Activated CD4-positive, alpha-beta memory T cell treated with anti-CD3 and anti-CD28 coated beads, Interleukin-2, amount 10 ng/mL, durations not matched to agents 7 days and 5 days (primary cell): ENCODE measurements at regions not wholly inside any gene's neighbourhood (a gene's known extent, or its start where the extent isn't known, plus 50 kb on each side); places are given as distances from the start of the nearest gene placed in this dataset.

Experiments used
- CTCF ChIA-PET: fragments of 350-600 bp; sonication (Branson Sonifier 250); formaldehyde crosslinking; loops from one replicate; lab custom pipeline; 2021; ENCODE audit warnings: antibody characterized with exemption, inconsistent platforms; lab: Charles Lee
- POLR2A ChIA-PET: fragments of 350-600 bp; sonication (Branson Sonifier 250); formaldehyde crosslinking; loops from one replicate; lab custom pipeline; 2021; ENCODE audit warnings: antibody characterized with exemption; lab: Charles Lee
- DNase-seq: peaks from one replicate; pipeline ENCODE4 v3.0.0-alpha.2; 2020
- H3K27ac Mint-ChIP-seq: one replicate; pipeline ENCODE4 v1.8.0; 2021; ENCODE audit warnings: mild to moderate bottlenecking, mixed read lengths
- H3K27me3 Mint-ChIP-seq: one replicate; pipeline ENCODE4 v1.8.0; 2021; ENCODE audit warnings: mixed read lengths
- H3K36me3 Mint-ChIP-seq: one replicate; pipeline ENCODE4 v1.8.0; 2021; ENCODE audit warnings: low read depth, mixed read lengths
- H3K4me1 Mint-ChIP-seq: one replicate; pipeline ENCODE4 v1.8.0; 2021; ENCODE audit warnings: mixed read lengths
- H3K4me3 Mint-ChIP-seq: one replicate; pipeline ENCODE4 v1.8.0; 2021; ENCODE audit warnings: mild to moderate bottlenecking, mixed read lengths
- H3K9me3 Mint-ChIP-seq: one replicate; pipeline ENCODE4 v1.8.0; 2021; ENCODE audit warnings: mixed read lengths

GRCh38 chr1:192940658-192941057 is 118.5 kb downstream of the UCHL5 start:
- Mint-ChIP-seq H3K4me1 (peaks cover 18% of the 10 kb centered on the region), H3K4me3 (no peak overlapping the region), H3K27ac (no peak overlapping the region), H3K9me3 (no peaks in the 10 kb centered on the region), H3K36me3 (no peaks in the 10 kb centered on the region), H3K27me3 (peaks cover 1% of the 10 kb centered on the region)
- ChIA-PET POLR2A (no interaction called here), CTCF (no interaction called here)
- no peak for DNase-seq

DNA sequence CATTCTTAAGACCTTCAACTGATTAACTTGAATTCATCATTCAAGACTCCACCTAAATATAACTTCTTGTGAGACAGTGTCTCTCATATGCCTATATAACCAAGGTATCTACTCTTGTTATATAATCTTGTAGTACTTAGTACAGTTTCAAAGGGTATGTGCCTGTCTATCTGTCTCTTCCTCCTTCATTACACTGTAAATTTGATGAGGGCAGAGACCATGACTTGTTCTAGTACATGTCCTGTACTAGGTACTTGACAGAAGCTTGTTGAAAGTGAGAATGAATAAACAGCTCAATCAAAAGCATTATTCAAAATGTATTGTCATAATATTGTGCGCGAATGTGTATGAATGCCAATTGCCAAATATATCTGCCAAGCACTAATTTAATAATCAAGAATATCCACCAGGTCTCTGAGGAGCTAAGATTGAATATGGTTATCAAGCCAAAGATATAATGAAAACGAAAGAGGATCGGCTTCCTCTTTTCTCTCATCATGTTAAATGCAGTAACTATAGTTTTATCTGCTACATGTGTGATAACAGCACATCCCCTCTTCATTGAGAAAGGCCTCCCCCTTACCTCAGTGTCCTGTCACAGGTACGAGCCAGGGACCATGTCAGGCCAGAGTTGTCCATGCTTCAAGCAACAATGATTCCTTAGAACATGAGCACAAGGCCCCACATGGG is 117.3 kb downstream of the UCHL5 start:
- Mint-ChIP-seq H3K27me3 (peaks cover 1% of the 10 kb centered on the region), H3K9me3 (peaks cover 2% of the 10 kb centered on the region)
- POLR2A ChIA-PET, result no interaction called here

GRCh38 chr1:192943108-192943507 is 116.1 kb downstream of the UCHL5 start:
- H3K4me3 Mint-ChIP-seq, result no peak overlapping the region
- ChIA-PET CTCF (no interaction called here), POLR2A (no interaction called here)
- H3K36me3 Mint-ChIP-seq, result no peaks in the 10 kb centered on the region
- H3K4me1 Mint-ChIP-seq, result peaks cover 2% of the 10 kb centered on the region
- peaks cover 2% of the 10 kb centered on the region for H3K9me3 Mint-ChIP-seq
- no peak overlapping the region for H3K27ac Mint-ChIP-seq
- DNase-seq, result no peak
- peaks cover 1% of the 10 kb centered on the region for H3K27me3 Mint-ChIP-seq

More for the DNA sequence above, 117.3 kb downstream of the UCHL5 start:
- no peak overlapping the region for H3K4me3 Mint-ChIP-seq
- no peaks in the 10 kb centered on the region for H3K36me3 Mint-ChIP-seq
- H3K4me1 Mint-ChIP-seq, result peaks cover 6% of the 10 kb centered on the region
- H3K27ac Mint-ChIP-seq, result no peak overlapping the region
- CTCF ChIA-PET, result no interaction called here
- no peak for DNase-seq

DNA sequence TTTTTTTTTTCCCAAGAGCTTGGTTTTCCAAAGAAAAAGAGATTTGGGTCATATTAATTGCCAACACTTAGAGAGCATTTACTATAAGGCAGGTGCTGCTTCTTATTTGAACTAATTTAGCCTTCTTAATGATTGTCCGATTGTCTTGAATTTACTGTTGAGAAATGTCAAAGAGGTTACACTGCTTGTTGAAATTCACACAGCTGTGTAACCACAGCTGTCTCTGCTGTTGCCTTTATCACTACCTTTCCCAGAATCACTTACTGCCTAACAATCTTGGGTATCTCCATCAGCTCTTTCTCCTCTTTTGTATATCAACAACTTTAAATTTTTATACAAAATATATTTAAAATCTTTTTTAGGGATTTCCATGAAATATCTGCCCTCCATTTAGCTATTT is 115.6 kb downstream of the UCHL5 start:
- H3K27me3 Mint-ChIP-seq, result peaks cover 1% of the 10 kb centered on the region
- no peak for DNase-seq
- peaks cover 2% of the 10 kb centered on the region for H3K4me1 Mint-ChIP-seq
- ChIA-PET POLR2A (no interaction called here), CTCF (no interaction called here)
- peaks cover 2% of the 10 kb centered on the region for H3K9me3 Mint-ChIP-seq
- no peak overlapping the region for H3K27ac Mint-ChIP-seq
- H3K36me3 Mint-ChIP-seq, result no peaks in the 10 kb centered on the region
- H3K4me3 Mint-ChIP-seq, result no peak overlapping the region

DNA sequence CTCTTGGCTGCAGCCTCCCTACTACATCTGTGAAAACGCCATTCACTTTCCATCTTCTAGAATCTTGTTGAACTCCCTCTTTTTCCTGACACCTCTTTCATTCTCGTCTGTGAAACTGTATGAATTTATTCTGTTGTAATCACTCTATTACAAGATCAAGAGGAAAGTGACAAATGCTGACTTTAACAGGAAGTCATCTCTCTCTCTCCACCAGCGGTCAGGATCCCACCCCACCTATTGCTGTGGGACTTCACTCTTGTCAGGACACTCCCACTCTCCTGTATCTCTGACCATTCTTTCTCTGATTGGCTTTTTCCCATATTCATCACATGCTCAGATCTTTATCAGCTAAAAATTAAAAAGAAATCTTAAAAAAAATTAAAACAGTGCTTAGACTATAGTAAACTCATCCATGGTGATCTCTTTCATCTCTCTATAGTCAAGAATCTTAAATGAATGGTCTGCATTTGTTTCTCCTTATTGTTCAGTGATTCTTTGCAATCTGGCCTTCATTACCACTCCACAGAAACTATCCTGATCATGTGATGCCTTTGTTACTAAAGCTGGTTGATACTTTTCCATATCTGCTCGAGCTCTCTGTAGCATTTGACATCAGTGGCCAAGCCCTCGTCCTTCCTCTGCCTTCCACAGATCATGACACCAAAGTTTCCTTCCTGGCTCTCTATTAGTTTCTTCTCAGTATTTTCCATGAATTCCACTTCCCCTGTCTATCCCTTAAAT is 113.6 kb downstream of the UCHL5 start:
- POLR2A ChIA-PET, result no interaction called here
- Mint-ChIP-seq H3K4me1 (no peaks in the 10 kb centered on the region), H3K36me3 (no peaks in the 10 kb centered on the region), H3K4me3 (no peak overlapping the region), H3K27ac (no peak overlapping the region), H3K27me3 (no peaks in the 10 kb centered on the region), H3K9me3 (peaks cover 2% of the 10 kb centered on the region)
- CTCF ChIA-PET, result no interaction called here
- DNase-seq, result no peak

- no peak overlapping the region for H3K4me3 Mint-ChIP-seq
- no peaks in the 10 kb centered on the region for H3K4me1 Mint-ChIP-seq
- CTCF ChIA-PET, result no interaction called here
- H3K36me3 Mint-ChIP-seq, result no peaks in the 10 kb centered on the region
- H3K27ac Mint-ChIP-seq, result no peak overlapping the region
- H3K9me3 Mint-ChIP-seq, result peaks cover 2% of the 10 kb centered on the region
- POLR2A ChIA-PET, result no interaction called here
- no peaks in the 10 kb centered on the region for H3K27me3 Mint-ChIP-seq
- no peak for DNase-seq
These were observed 109.4 kb downstream of the UCHL5 start for GRCh38 chr1:192949783-192950182.

GRCh38 chr1:192950926-192951325 is 108.2 kb downstream of the UCHL5 start:
- no peak for DNase-seq
- CTCF ChIA-PET, result no interaction called here
- Mint-ChIP-seq H3K9me3 (no peaks in the 10 kb centered on the region), H3K27ac (no peak overlapping the region), H3K36me3 (no peaks in the 10 kb centered on the region), H3K27me3 (no peaks in the 10 kb centered on the region), H3K4me3 (no peak overlapping the region), H3K4me1 (no peaks in the 10 kb centered on the region)
- POLR2A ChIA-PET, result no interaction called here

DNA sequence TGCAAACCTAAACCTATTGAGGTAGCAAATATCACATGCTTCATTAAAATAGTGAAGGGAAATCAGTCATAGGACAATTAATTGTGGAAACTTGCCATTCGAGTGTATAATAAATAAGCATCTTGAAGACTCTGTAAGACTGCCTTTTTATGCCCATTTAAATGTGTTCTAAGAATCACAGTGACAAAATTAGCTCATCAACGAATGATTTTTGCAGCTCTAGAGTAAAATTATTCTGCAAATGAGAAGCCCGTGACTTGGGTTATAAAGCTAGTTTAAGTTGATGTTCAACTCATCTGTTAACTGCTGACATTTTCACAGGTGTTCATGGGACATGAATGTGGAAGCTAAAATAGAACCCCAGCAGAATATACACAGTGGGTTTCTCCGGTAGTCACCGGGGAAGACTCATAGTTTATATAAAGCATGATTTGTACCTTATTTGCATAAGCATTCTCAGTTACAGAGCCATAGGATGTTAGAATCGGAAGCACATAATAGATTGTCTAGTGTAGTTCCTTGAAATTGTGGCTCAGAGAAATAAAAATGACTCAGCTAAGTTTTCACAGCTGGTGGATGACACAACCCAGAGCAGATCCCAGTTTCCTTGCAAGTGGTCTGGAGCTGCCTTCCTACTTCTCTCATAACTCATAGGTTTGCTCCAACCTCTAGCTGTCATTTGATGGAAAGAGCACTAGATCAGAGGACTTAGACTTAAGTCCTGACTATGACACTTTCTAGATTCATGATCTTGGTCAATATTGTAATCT is 107.3 kb downstream of the UCHL5 start:
- H3K4me3 Mint-ChIP-seq, result no peak overlapping the region
- no peaks in the 10 kb centered on the region for H3K4me1 Mint-ChIP-seq
- ChIA-PET CTCF (no interaction called here), POLR2A (no interaction called here)
- no peak for DNase-seq
- H3K9me3 Mint-ChIP-seq, result no peaks in the 10 kb centered on the region
- no peak overlapping the region for H3K27ac Mint-ChIP-seq
- H3K36me3 Mint-ChIP-seq, result no peaks in the 10 kb centered on the region
- no peaks in the 10 kb centered on the region for H3K27me3 Mint-ChIP-seq

GRCh38 chr1:192952646-192953045 is 106.5 kb downstream of the UCHL5 start:
- no peak overlapping the region for H3K27ac Mint-ChIP-seq
- H3K4me1 Mint-ChIP-seq, result no peaks in the 10 kb centered on the region
- no peak overlapping the region for H3K4me3 Mint-ChIP-seq
- H3K27me3 Mint-ChIP-seq, result no peaks in the 10 kb centered on the region
- no peaks in the 10 kb centered on the region for H3K9me3 Mint-ChIP-seq
- POLR2A ChIA-PET, result no interaction called here
- DNase-seq, result no peak
- CTCF ChIA-PET, result no interaction called here
- H3K36me3 Mint-ChIP-seq, result no peaks in the 10 kb centered on the region

DNA sequence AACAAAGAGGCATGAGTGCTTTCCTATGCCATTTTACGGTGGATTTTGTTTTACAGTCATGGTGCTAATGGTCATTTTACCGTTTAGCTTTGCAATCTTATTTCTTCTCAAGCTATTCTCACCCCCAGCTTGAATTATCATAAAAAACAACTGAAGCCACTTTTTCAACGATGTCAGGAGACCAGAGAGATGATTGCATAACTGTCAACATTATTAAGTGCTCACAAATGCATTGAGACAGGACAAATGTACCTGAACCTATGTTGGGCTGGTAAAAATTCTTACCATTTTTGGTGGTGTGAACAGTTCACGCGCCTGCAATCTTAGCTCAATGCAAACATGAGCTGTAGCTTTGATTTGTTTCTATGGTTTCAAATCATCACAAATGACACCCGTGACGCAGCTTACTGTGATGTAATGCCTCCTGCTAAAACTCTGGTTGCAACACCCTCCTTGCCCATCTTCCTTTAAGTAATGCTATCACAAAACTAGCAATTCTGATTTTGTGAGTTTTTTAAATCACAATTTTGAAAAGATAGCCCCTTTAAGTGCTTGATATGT is 104.4 kb downstream of the UCHL5 start:
- no peak for DNase-seq
- Mint-ChIP-seq H3K36me3 (no peaks in the 10 kb centered on the region), H3K27ac (no peak overlapping the region), H3K9me3 (no peaks in the 10 kb centered on the region), H3K4me1 (peaks cover 2% of the 10 kb centered on the region), H3K27me3 (no peaks in the 10 kb centered on the region), H3K4me3 (no peak overlapping the region)
- POLR2A ChIA-PET, result no interaction called here
- CTCF ChIA-PET, result no interaction called here

DNA sequence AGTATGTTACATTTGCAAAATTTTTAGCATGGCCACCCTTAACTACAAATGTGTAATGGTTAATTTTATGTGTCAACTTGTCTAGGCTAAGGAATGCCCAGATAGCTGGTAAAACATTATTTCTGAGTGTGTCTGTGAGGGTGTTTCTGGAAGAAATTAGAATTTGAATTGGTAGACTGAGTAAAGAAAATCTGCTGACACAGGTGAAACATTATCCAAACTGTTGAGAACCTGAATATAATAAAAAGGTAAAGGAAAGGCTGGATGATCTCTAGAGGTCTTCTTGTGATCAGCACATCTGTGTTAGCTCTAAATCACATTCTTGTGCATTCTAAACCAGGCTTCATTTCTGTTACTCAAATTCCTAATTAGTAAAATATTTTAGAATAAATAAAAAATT is 100.8 kb downstream of the UCHL5 start:
- no peaks in the 10 kb centered on the region for H3K27me3 Mint-ChIP-seq
- DNase-seq, result no peak
- ChIA-PET POLR2A (no interaction called here), CTCF (no interaction called here)
- H3K27ac Mint-ChIP-seq, result no peak overlapping the region
- no peaks in the 10 kb centered on the region for H3K9me3 Mint-ChIP-seq
- H3K4me3 Mint-ChIP-seq, result no peak overlapping the region
- H3K36me3 Mint-ChIP-seq, result no peaks in the 10 kb centered on the region
- H3K4me1 Mint-ChIP-seq, result peaks cover 7% of the 10 kb centered on the region

DNA sequence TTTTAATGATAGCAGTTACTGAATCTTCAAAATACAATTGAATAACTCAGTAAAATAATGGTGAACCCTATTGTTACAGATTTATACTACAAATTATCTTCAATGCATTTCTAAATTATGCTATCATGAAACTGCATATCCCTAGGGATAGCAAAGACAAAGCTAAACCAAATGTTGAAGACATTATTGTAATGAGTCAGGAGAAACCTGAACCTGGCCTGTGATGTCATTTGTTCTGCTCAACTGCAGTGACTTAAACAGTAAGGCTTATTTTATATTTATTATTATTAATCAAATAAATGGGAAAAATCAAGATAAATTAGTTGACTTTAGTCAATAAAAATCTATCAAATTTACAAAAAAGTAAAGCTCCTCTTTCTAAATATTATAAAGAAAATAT is 100.3 kb downstream of the UCHL5 start:
- Mint-ChIP-seq H3K4me1 (peaks cover 7% of the 10 kb centered on the region), H3K27me3 (no peaks in the 10 kb centered on the region), H3K27ac (no peak overlapping the region), H3K9me3 (no peaks in the 10 kb centered on the region), H3K4me3 (no peak overlapping the region), H3K36me3 (no peaks in the 10 kb centered on the region)
- POLR2A ChIA-PET, result no interaction called here
- no peak for DNase-seq
- CTCF ChIA-PET, result no interaction called here

DNA sequence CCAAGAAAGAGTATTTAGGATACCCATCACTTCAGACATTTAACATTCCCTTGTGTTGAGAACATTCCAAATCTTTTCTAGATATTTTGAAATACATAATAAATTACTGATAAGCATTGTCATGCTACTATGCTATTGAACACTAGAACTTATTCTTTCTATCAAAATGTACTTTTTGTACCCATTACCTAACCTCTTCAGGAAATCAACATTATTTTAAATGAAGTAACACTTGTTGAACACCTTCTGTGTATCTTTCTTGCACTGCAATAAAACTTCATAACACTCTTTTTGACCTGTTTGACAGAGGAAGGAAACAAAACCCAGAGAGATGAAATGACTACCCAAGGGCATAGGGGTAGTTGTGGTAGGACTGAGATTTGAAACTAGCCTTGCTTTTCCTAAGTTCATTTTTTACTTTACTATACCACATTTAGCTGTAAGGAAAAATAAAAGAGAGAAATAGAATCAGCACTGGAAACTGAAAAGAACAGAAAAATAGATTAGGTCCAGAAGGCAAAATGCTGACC is 99.4 kb downstream of the UCHL5 start:
- POLR2A ChIA-PET, result no interaction called here
- no peaks in the 10 kb centered on the region for H3K36me3 Mint-ChIP-seq

More for the DNA sequence above, 99.4 kb downstream of the UCHL5 start:
- Mint-ChIP-seq H3K9me3 (no peaks in the 10 kb centered on the region), H3K4me1 (peaks cover 7% of the 10 kb centered on the region), H3K4me3 (no peak overlapping the region), H3K27ac (no peak overlapping the region), H3K27me3 (no peaks in the 10 kb centered on the region)
- CTCF ChIA-PET, result no interaction called here
- DNase-seq, result no peak
